BE2C (cell line): ENCODE measurements at regions not wholly inside any gene's neighbourhood (a gene's known extent, or its start where the extent isn't known, plus 50 kb on each side); places are given as distances from the start of the nearest gene placed in this dataset.

Experiments used
- DNase-seq: peaks from one replicate; pipeline ENCODE4 v3.0.0-alpha.2; 2020
- H3K27me3 ChIP-seq: fragments of 250-450 bp; sonication (Bioruptor Pico); 2 replicates; pipeline ENCODE4 v1.5.1; 2020; ENCODE audit warnings: mild to moderate bottlenecking
- H3K36me3 ChIP-seq: fragments of 250-450 bp; sonication (Bioruptor Pico); 2 replicates; pipeline ENCODE4 v1.5.1; 2020; ENCODE audit warnings: mild to moderate bottlenecking
- H3K4me1 ChIP-seq: fragments of 250-450 bp; sonication (Bioruptor Pico); 2 replicates; pipeline ENCODE4 v1.5.1; 2020
- H3K4me3 ChIP-seq: 2 replicates; pipeline ENCODE4 v1.5.1; 2011; ENCODE audit warnings: low read depth, low read length
- H3K9me3 ChIP-seq: fragments of 250-450 bp; sonication (Bioruptor Pico); 2 replicates; pipeline ENCODE4 v1.5.1; 2020
- CTCF ChIP-seq: IDR thresholded peaks from 2 replicates; pipeline ENCODE4 v1.5.1; 2012; ENCODE audit warnings: mild to moderate bottlenecking, low read depth, low read length

- Histone ChIP-seq H3K36me3 (no peaks in the 10 kb centered on the region), H3K4me3 (no peak overlapping the region), H3K9me3 (no peaks in the 10 kb centered on the region), H3K27me3 (peaks cover 36% of the 10 kb centered on the region), H3K4me1 (no peaks in the 10 kb centered on the region)
- no peak for TF ChIP-seq CTCF
- no peak for DNase-seq
Measured at GRCh38 chr6:84414531-84414930, 187.1 kb upstream of the CEP162 start.

GRCh38 chr6:84411060-84411629 lies 183.7 kb upstream of the CEP162 start:
- TF ChIP-seq CTCF: no peak
- Histone ChIP-seq H3K4me3 (no peak overlapping the region), H3K36me3 (no peaks in the 10 kb centered on the region), H3K9me3 (no peaks in the 10 kb centered on the region), H3K27me3 (peaks cover 34% of the 10 kb centered on the region), H3K4me1 (no peaks in the 10 kb centered on the region)
- DNase-seq: no peak

- Histone ChIP-seq H3K36me3 (no peaks in the 10 kb centered on the region), H3K9me3 (no peaks in the 10 kb centered on the region), H3K4me1 (no peaks in the 10 kb centered on the region), H3K4me3 (no peak overlapping the region), H3K27me3 (peaks cover 22% of the 10 kb centered on the region)
- no peak for DNase-seq
- TF ChIP-seq CTCF: no peak
Measured at GRCh38 chr6:84409911-84410310, 182.5 kb upstream of the CEP162 start.

- no peak for TF ChIP-seq CTCF
- H3K36me3 ChIP-seq: no peaks in the 10 kb centered on the region
- H3K27me3 ChIP-seq: peaks cover 11% of the 10 kb centered on the region
- no peaks in the 10 kb centered on the region for H3K4me1 ChIP-seq
- H3K9me3 ChIP-seq: no peaks in the 10 kb centered on the region
- no peak overlapping the region for H3K4me3 ChIP-seq
- DNase-seq: no peak
Measured at GRCh38 chr6:84408028-84408427, 180.6 kb upstream of the CEP162 start.

GRCh38 chr6:84403545-84403944 lies 176.1 kb upstream of the CEP162 start:
- Histone ChIP-seq H3K4me3 (no peak overlapping the region), H3K36me3 (no peaks in the 10 kb centered on the region), H3K4me1 (no peaks in the 10 kb centered on the region), H3K27me3 (peaks cover 15% of the 10 kb centered on the region), H3K9me3 (no peaks in the 10 kb centered on the region)
- no peak for DNase-seq
- TF ChIP-seq CTCF: no peak

- no peak overlapping the region for H3K4me3 ChIP-seq
- H3K27me3 ChIP-seq: peaks cover 6% of the 10 kb centered on the region
- H3K4me1 ChIP-seq: no peaks in the 10 kb centered on the region
- no peaks in the 10 kb centered on the region for H3K36me3 ChIP-seq
- TF ChIP-seq CTCF: no peak
- H3K9me3 ChIP-seq: no peaks in the 10 kb centered on the region
- DNase-seq: no peak
Measured at GRCh38 chr6:84399003-84399402, 171.6 kb upstream of the CEP162 start.
